ENCODE measurements at regions not wholly inside any gene's neighbourhood (a gene's known extent, or its start where the extent isn't known, plus 50 kb on each side); places are given as distances from the start of the nearest gene placed in this dataset.

DNA sequence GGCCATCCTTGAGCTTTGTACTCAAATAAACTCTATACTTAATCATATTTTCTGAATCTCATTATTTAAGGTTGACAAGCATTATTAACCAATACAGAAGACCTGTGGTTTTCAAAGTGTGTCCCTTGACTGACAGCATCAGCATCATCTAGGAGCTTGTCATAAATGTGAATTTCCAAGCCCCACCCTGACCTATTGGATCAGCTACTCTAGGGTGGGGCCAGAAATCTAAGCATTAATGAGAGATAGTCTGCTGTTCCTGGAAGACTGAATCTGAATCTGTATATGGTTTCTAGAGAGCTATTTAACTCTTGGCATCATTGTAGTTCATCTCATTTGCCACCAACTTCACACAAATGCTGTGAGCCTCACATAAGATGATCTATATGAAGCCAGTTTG is 86.6 kb downstream of the CD8B2 start:
- TF ChIP-seq, protein P1, sequence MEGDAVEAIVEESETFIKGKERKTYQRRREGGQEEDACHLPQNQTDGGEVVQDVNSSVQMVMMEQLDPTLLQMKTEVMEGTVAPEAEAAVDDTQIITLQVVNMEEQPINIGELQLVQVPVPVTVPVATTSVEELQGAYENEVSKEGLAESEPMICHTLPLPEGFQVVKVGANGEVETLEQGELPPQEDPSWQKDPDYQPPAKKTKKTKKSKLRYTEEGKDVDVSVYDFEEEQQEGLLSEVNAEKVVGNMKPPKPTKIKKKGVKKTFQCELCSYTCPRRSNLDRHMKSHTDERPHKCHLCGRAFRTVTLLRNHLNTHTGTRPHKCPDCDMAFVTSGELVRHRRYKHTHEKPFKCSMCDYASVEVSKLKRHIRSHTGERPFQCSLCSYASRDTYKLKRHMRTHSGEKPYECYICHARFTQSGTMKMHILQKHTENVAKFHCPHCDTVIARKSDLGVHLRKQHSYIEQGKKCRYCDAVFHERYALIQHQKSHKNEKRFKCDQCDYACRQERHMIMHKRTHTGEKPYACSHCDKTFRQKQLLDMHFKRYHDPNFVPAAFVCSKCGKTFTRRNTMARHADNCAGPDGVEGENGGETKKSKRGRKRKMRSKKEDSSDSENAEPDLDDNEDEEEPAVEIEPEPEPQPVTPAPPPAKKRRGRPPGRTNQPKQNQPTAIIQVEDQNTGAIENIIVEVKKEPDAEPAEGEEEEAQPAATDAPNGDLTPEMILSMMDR (IDR thresholded peaks at IDR 0.05), result no peak
- no peak for TF ChIP-seq POLR2A (IDR thresholded peaks at IDR 0.05)
